PC-3 (cell line): ENCODE measurements at regions not wholly inside any gene's neighbourhood (a gene's known extent, or its start where the extent isn't known, plus 50 kb on each side); places are given as distances from the start of the nearest gene placed in this dataset.

ENCODE experiments used
- EZH2 ChIP-seq: fragments of 300-600 bp; sonication (generic); IDR thresholded peaks from one replicate; pipeline ENCODE4 v1.6.1; 2017; ENCODE audit warnings: antibody characterized with exemption, mild to moderate bottlenecking, low read length; ENCODE audit not compliant: unreplicated experiment
- EZH2phosphoT487 ChIP-seq: fragments of 300-600 bp; sonication (generic); IDR thresholded peaks from 2 replicates; pipeline ENCODE4 v1.6.1; 2018; ENCODE audit warnings: mild to moderate bottlenecking, antibody characterized with exemption, low read length, borderline replicate concordance
- TF ChIP-seq, protein P1 (sequence below): fragments of 300-600 bp; sonication (generic); conservative IDR thresholded peaks from 2 replicates; pipeline ENCODE4 v1.5.1; 2017; ENCODE audit warnings: antibody characterized with exemption, low read depth, mild to moderate bottlenecking, low read length

DNA sequence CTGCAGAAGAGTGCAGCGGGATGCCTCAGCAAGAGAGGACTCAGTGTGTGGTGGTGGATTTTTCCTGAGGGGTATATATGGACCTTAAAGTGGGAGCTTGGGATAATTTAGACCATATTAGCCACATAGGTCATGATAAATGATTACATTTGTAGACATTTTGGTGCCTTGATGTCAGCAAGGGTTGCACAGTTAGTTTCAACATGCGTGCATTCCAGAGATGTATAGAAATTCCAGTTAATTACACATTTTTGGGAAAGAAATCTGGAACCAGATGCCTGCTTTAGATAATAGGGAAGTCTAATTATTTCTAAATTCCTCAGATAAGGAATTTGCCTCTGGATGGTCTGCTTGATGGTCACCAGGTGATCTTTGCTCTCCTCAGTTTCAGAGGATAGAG, 440.6 kb upstream of the PAPPA start:
- TF ChIP-seq EZH2 (no peak), EZH2phosphoT487 (no peak)
- TF ChIP-seq, protein P1, sequence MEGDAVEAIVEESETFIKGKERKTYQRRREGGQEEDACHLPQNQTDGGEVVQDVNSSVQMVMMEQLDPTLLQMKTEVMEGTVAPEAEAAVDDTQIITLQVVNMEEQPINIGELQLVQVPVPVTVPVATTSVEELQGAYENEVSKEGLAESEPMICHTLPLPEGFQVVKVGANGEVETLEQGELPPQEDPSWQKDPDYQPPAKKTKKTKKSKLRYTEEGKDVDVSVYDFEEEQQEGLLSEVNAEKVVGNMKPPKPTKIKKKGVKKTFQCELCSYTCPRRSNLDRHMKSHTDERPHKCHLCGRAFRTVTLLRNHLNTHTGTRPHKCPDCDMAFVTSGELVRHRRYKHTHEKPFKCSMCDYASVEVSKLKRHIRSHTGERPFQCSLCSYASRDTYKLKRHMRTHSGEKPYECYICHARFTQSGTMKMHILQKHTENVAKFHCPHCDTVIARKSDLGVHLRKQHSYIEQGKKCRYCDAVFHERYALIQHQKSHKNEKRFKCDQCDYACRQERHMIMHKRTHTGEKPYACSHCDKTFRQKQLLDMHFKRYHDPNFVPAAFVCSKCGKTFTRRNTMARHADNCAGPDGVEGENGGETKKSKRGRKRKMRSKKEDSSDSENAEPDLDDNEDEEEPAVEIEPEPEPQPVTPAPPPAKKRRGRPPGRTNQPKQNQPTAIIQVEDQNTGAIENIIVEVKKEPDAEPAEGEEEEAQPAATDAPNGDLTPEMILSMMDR, result no peak
